GM12874 (cell line): ENCODE measurements at regions not wholly inside any gene's neighbourhood (a gene's known extent, or its start where the extent isn't known, plus 50 kb on each side); places are given as distances from the start of the nearest gene placed in this dataset.
A peak's percentile ranks its signal among the peaks of the same experiment; 100 is the strongest.

Experiments used
- TF ChIP-seq, protein P1 (sequence below): IDR thresholded peaks from 2 replicates; pipeline ENCODE4 v1.5.1; 2011; ENCODE audit warnings: low read depth, mild to moderate bottlenecking, control low read depth, low read length, moderate library complexity; ENCODE audit not compliant: insufficient read depth

DNA sequence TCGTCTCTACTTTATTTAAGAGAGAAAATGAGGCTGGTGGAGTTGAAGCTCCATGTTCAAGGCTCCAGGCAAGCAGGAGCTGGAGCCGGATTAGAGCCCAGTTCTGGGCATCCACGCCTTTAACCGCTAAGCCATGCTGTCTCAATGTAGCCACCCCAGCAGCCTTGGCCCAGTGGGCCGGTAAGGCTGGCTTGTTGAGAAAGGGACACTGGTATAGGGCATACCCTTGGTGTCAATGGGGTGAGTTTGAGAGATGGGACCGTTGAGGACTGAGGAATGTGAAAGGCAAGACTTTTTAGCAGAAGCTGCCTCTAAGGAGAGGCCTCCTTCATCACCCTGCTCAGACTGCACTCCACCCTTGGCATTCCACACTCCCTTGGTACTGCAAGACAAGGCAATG is 147.4 kb downstream of the CYLD start:
- TF ChIP-seq, protein P1, sequence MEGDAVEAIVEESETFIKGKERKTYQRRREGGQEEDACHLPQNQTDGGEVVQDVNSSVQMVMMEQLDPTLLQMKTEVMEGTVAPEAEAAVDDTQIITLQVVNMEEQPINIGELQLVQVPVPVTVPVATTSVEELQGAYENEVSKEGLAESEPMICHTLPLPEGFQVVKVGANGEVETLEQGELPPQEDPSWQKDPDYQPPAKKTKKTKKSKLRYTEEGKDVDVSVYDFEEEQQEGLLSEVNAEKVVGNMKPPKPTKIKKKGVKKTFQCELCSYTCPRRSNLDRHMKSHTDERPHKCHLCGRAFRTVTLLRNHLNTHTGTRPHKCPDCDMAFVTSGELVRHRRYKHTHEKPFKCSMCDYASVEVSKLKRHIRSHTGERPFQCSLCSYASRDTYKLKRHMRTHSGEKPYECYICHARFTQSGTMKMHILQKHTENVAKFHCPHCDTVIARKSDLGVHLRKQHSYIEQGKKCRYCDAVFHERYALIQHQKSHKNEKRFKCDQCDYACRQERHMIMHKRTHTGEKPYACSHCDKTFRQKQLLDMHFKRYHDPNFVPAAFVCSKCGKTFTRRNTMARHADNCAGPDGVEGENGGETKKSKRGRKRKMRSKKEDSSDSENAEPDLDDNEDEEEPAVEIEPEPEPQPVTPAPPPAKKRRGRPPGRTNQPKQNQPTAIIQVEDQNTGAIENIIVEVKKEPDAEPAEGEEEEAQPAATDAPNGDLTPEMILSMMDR: no peak

DNA sequence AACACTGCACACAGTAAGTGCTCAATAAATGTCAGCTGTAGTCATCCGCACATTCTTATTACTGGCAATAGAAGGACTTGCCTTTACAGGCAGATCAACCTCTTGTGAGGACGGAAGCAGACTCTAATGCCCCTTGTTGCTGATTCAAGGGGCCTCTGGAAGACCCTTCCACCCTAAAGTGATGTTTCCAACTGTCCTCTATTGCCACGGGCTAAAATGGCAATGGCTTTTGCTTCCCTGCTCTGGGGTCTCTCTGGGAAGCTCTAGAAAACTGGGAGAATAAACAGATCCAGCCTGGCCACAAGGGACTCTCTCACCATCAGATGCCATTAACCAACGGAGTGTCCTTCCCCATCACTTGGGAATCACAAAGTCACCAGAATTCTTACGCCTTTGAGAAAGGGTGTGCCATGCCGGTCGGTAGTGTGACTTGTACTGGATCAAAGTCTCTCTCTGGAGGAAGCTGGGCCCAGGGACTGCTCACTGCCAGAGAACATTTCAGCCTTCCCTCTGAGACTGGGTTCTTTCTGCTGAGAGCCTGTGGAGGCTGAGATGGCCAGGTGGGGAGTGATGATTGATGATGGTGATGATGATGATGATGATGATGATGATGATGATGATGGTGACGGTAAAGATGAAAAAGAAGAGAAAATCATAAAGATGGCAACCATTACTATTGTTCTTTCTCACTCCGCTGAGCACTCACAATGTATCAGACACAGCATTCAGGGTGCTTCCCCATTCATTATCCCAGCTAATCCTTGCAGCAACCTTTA is 146.8 kb downstream of the CYLD start:
- TF ChIP-seq, protein P1: no peak

DNA sequence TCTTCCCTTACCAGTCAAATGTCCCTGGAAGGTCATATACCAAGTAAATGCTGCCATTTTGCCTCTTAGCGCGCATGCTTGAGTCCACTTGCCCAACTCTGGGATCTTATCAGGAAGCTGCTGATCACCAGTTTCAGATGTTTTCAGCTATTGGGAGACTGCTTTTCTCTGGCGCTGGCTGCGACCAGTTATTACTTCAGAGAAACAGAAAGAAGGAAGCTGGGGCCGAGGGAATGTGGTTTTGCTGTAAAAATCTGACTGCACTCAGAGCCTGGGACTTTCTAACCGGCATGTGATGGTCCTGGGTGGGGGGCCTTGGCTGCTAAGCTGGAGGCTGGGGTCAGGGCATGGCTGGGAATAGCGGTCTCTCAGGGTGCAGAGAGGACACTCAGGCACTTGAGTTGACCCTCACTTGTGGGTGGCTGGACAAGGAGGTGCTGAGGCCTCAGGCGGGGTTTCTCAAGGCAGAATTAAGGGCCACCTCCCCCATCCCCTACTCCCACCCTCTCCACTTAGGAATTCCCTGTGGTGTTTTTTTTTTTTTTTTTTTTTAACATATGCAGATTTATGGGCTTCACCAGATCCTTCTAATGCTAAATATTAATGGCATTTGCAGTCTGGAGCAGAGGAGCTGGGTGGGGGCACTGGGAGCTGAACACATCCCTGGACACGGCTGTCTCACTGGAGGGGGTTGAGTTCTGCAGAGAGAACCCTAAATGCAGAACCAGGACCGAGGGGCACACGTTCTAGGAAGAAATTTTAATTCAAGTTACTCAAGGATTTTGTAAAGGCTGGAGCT is 145.8 kb downstream of the CYLD start:
- TF ChIP-seq, protein P1: no peak

DNA sequence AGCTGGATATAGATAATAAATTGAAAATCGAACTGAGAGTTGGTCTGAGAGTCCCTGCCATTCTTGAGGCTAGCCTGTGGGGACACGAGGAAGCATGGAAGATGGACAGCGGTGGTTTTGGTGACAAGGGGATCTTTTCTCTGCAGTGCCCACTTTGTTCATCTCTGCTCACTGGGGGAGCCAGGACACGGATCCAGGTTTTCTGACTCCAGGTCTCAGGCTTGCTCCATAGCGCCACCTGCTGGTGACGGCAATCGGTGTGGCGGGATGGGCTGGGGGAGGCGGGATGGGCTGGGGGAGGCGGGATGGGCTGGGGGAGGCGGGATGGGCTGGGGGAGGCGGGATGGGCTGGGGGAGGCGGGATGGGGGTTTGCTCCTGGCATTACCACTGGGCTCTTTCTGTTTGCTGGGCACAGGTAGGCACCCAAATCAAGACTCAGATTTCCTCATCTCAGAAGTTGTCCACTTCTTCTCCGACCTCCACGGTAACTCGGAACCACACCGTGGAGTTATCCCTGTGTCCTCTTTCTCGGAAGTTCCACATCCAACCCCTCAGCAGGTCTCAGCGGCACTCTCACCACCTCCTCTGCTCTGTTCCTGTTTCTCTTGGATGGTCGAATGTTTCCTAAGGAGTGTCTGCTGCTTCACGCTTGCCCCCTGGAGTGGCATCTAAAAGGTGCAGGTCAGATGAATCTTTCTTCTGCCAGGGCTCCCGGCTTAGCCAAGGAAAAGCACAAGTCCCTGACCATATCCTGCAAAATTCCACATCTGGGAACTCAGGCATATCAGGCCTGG is 142.4 kb downstream of the CYLD start:
- TF ChIP-seq, protein P1: peak; percentile 70

DNA sequence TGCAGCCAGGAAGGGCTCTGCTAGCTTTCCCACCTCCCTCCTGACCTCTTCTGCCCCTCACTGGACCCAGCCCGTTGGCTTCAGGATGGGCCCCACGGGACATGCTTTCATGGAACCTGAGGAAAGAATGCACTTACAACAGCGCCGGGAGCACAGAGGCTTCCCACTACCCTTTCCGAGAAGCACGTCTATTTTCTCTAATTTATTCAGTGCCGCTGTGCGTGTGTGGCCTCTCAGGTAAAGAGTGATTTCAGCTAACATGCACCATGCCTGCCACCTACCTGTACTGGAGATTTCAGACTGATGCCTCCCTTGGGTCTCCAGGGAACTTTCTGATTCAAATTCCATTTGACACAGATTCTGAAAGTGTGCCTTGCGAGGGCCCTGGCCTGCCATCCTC is 140.1 kb downstream of the CYLD start:
- TF ChIP-seq, protein P1: no peak

DNA sequence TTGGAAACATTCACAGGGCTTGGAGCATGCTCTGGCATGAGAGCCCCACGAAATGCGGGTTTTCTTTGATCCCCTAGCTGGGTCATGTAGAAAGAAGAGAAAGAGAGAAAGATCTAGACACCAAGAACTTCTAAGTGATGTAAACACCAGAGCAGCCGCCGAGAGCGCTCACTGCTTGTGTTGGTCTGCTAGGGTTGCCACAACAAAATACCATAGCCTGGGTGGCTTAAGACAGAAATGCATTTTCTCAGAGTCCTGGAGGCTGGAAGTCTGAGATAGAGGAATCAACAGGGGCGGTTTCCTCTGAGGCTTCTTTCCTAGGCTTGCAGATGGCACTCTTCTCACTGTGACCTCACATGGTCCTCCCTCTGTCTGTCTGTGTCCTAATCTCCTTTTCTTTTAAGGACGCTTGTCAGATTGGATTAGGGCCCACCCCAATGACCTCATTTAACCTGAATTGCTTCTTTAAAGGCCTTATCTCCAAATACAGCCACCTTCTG is 139.5 kb downstream of the CYLD start:
- TF ChIP-seq, protein P1: no peak

DNA sequence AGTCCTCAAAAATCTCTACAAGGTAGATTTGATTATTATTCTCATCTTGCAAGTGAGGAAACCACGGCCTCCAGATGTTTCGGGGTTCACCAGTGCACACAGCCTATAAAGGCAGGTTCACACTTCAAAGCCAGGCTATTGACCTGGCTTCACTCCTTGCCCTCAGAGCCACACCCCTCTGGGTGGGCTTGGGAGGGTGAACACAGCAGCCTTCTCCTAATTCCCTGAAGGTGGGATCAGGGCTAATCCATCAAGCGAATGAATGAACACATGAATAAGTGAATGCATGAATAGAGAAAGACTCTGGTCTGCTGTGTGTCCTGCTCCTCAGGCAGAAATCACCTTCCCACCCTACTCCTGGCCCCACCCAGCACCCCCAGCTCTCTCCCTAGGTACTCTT is 139.0 kb downstream of the CYLD start:
- TF ChIP-seq, protein P1: no peak
